ENCODE measurements at regions not wholly inside any gene's neighbourhood (a gene's known extent, or its start where the extent isn't known, plus 50 kb on each side); places are given as distances from the start of the nearest gene placed in this dataset.

- TF ChIP-seq CTCF (IDR thresholded peaks at IDR 0.05; ENCODE audit: insufficient read depth in 1 of 2, low read depth in 1 of 2, low read length in 1 of 2, severe bottlenecking in 1 of 2, unreplicated experiment in 1 of 2): no peak
- no peak for DNase-seq
- no peaks in the 10 kb centered on the region for H3K36me3 ChIP-seq (ENCODE audit: control insufficient read depth, insufficient read depth, low read length)
- intact Hi-C loops (cut with micrococcal nuclease; ENCODE audit: unreplicated experiment): loop anchor here (10.0 kb wide), 1 partner anchor 241 kb away; no protein-coding TSS in a partner anchor
- no TSS peak for BruUV-seq (replicated peaks)
- Mint-ChIP-seq H3K4me1 (ENCODE audit: low read depth, unreplicated experiment) (peaks cover 35% of the 10 kb centered on the region), H3K27me3 (ENCODE audit: insufficient read depth, unreplicated experiment) (no peaks in the 10 kb centered on the region), H3K9me3 (ENCODE audit: unreplicated experiment) (peaks cover 10% of the 10 kb centered on the region), H3K36me3 (ENCODE audit: insufficient read depth, unreplicated experiment) (peaks cover 21% of the 10 kb centered on the region), H3K27ac (ENCODE audit: unreplicated experiment) (no peak overlapping the region), H3K4me3 (ENCODE audit: unreplicated experiment) (no peak overlapping the region)
- H3K27me3 ChIP-seq (replicated peaks; ENCODE audit: control insufficient read depth, insufficient read depth, low read length): no peaks in the 10 kb centered on the region
- peaks cover 52% of the 10 kb centered on the region for H3K4me1 ChIP-seq
- POLR2A ChIA-PET: no interaction called here
- no peak overlapping the region for H3K4me3 ChIP-seq (ENCODE audit: low read depth, low read length)
- peaks cover 15% of the 10 kb centered on the region; the same call in 1 of the 2 replicates for H3K9me3 ChIP-seq
- CTCF ChIA-PET: interaction anchor here (1.1 kb wide), 1 partner anchor 27 kb away, joined by 3 read pairs; no protein-coding TSS in a partner anchor
These were observed 473.6 kb downstream of the SOX2 start for GRCh38 chr3:182185313-182185712.

DNA sequence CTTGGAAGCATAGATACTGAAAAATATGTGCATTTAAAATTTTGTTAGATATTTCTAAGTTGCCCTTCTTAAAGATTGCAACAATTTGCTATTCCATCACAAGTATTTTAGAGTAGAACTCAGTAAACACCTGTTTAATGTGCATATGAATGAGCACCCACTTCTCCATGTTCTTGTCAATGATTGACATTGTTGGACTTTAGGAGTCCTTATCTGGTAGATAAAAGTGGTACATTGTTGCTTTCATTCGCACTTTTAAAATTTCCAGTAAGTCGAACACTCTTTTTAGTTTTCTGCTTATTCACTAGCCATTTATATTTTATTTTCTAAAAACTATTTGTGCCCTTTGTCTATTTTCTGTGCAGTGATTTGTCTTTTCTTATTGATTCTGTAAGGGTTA, 478.3 kb downstream of the SOX2 start:
- Histone ChIP-seq H3K4me1 (peaks cover 15% of the 10 kb centered on the region), H3K27me3 (replicated peaks; ENCODE audit: control insufficient read depth, insufficient read depth, low read length) (no peaks in the 10 kb centered on the region), H3K36me3 (ENCODE audit: control insufficient read depth, insufficient read depth, low read length) (no peaks in the 10 kb centered on the region), H3K4me3 (ENCODE audit: low read depth, low read length) (no peak overlapping the region), H3K9me3 (peaks cover 15% of the 10 kb centered on the region; the same call in 1 of the 2 replicates)
- Mint-ChIP-seq H3K27me3 (ENCODE audit: insufficient read depth, unreplicated experiment) (no peaks in the 10 kb centered on the region), H3K27ac (ENCODE audit: unreplicated experiment) (no peak overlapping the region), H3K4me3 (ENCODE audit: unreplicated experiment) (no peak overlapping the region), H3K9me3 (ENCODE audit: unreplicated experiment) (peaks cover 26% of the 10 kb centered on the region), H3K4me1 (ENCODE audit: low read depth, unreplicated experiment) (no peaks in the 10 kb centered on the region), H3K36me3 (ENCODE audit: insufficient read depth, unreplicated experiment) (no peaks in the 10 kb centered on the region)
- CTCF ChIA-PET: no interaction called here
- no peak for TF ChIP-seq CTCF (IDR thresholded peaks at IDR 0.05; ENCODE audit: insufficient read depth in 1 of 2, low read depth in 1 of 2, low read length in 1 of 2, severe bottlenecking in 1 of 2, unreplicated experiment in 1 of 2)
- DNase-seq: no peak
- intact Hi-C loops (cut with micrococcal nuclease; ENCODE audit: unreplicated experiment): no loop called here
- no TSS peak for BruUV-seq (replicated peaks)
- POLR2A ChIA-PET: no interaction called here

DNA sequence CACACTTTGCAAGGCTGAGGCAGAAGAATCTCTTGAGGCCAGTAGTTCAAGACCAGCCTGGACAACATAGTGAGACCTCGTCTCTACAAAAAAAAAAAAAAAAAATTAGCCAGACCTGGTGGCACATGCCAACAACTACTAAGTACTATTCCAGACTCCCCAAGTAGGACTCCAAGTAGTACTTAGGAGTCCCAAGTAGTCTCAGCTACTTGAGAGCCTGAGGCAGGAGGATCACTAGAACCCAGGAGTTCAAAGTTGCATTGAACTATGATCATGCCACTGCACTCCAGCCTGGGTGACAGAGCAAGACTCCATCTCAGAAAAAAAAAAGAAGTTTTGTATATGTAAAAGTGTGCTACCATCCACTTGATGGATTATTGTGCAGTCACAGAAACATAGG, 486.6 kb downstream of the SOX2 start:
- H3K4me3 Mint-ChIP-seq (ENCODE audit: unreplicated experiment): no peak overlapping the region
- ChIA-PET POLR2A (no interaction called here), CTCF (no interaction called here)
- TF ChIP-seq CTCF (IDR thresholded peaks at IDR 0.05; ENCODE audit: insufficient read depth in 1 of 2, low read depth in 1 of 2, low read length in 1 of 2, severe bottlenecking in 1 of 2, unreplicated experiment in 1 of 2): no peak
- H3K27ac Mint-ChIP-seq (ENCODE audit: unreplicated experiment): no peak overlapping the region
- Histone ChIP-seq H3K4me1 (no peaks in the 10 kb centered on the region), H3K27me3 (replicated peaks; ENCODE audit: control insufficient read depth, insufficient read depth, low read length) (no peaks in the 10 kb centered on the region), H3K36me3 (ENCODE audit: control insufficient read depth, insufficient read depth, low read length) (no peaks in the 10 kb centered on the region), H3K4me3 (ENCODE audit: low read depth, low read length) (no peak overlapping the region), H3K9me3 (no peaks in the 10 kb centered on the region)
- DNase-seq: no peak
- BruUV-seq (replicated peaks): no TSS peak
- H3K36me3 Mint-ChIP-seq (ENCODE audit: insufficient read depth, unreplicated experiment): no peaks in the 10 kb centered on the region
- peaks cover 10% of the 10 kb centered on the region for H3K9me3 Mint-ChIP-seq (ENCODE audit: unreplicated experiment)
- no peaks in the 10 kb centered on the region for H3K27me3 Mint-ChIP-seq (ENCODE audit: insufficient read depth, unreplicated experiment)
- intact Hi-C loops (cut with micrococcal nuclease; ENCODE audit: unreplicated experiment): no loop called here
- H3K4me1 Mint-ChIP-seq (ENCODE audit: low read depth, unreplicated experiment): peaks cover 18% of the 10 kb centered on the region
